Coronary artery (tissue), 2 donors: ENCODE measurements at regions not wholly inside any gene's neighbourhood (a gene's known extent, or its start where the extent isn't known, plus 50 kb on each side); places are given as distances from the start of the nearest gene placed in this dataset.

Experiments used
- DNase-seq: peaks from one replicate; pipeline ENCODE4 v3.0.0-alpha.2; 2017; ENCODE audit warnings: low spot score
- H3K27ac ChIP-seq, 2 donors: fragments of 200-600 bp; sonication (generic); one replicate each; pipeline ENCODE4 v1.5.1; 2016 to 2019
- H3K4me3 ChIP-seq: fragments of 200-600 bp; sonication (generic); 2 replicates; pipeline ENCODE4 v1.5.1; 2016; ENCODE audit warnings: mild to moderate bottlenecking, moderate library complexity
- CTCF ChIP-seq: fragments of 200-600 bp; sonication (generic); IDR thresholded peaks from one replicate; pipeline ENCODE4 v1.5.1; 2019; ENCODE audit warnings: antibody characterized with exemption

GRCh38 chr2:173783382-173783781, 181.8 kb downstream of the SP3 start:
- Histone ChIP-seq H3K27ac (no peak overlapping the region), H3K4me3 (no peak overlapping the region)
- no peak for TF ChIP-seq CTCF
- no peak for DNase-seq

DNA sequence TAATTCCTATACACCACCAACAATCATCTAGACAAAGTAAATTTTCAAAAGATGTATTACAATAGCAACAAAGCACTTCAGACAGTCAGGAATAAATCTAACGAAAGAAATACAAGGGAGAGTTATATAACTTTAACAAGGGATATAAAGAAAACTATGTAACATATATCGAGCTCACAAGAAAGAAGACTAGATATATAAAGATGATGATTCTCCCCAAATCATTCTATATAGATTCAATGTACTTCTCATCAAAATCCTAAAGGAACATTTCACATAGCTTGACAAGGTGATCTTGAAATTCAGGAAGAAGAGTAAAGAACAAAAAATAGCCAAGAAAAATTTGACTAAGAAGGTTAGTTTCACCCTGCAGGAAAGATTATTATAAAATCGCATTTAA, 179.4 kb downstream of the SP3 start:
- no peak for DNase-seq
- Histone ChIP-seq H3K4me3 (no peak overlapping the region), H3K27ac (no peak overlapping the region)
- no peak for TF ChIP-seq CTCF

GRCh38 chr2:173791502-173791901, 173.7 kb downstream of the SP3 start:
- TF ChIP-seq CTCF: no peak
- no peak for DNase-seq
- H3K4me3 ChIP-seq: no peak overlapping the region
- H3K27ac ChIP-seq: no peak overlapping the region

- Histone ChIP-seq H3K4me3 (no peak overlapping the region), H3K27ac (no peak overlapping the region)
- no peak for TF ChIP-seq CTCF
- no peak for DNase-seq
Observed at GRCh38 chr2:173792166-173792565, 173.0 kb downstream of the SP3 start.

DNA sequence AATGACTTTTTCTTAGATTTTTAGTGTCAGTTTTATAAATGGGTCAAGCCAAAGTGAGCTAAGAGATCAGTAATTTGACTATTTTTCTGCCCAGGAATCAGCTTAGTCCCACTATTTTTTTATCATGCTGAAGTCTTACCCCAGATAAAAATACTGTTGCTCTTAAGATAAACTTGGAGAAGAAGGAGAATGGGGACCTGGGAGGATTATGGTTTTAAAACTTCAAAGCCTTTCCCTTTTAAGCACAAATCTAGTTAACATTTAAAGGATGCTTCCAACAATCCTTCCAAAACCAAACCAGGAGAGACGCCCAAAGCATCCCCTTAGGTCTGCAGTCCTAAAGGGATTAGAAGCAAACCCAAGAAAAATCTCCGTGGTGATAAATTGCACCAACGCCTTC, 172.4 kb downstream of the SP3 start:
- TF ChIP-seq CTCF: no peak
- H3K4me3 ChIP-seq: no peak overlapping the region
- DNase-seq: no peak
- H3K27ac ChIP-seq: no peak overlapping the region

DNA sequence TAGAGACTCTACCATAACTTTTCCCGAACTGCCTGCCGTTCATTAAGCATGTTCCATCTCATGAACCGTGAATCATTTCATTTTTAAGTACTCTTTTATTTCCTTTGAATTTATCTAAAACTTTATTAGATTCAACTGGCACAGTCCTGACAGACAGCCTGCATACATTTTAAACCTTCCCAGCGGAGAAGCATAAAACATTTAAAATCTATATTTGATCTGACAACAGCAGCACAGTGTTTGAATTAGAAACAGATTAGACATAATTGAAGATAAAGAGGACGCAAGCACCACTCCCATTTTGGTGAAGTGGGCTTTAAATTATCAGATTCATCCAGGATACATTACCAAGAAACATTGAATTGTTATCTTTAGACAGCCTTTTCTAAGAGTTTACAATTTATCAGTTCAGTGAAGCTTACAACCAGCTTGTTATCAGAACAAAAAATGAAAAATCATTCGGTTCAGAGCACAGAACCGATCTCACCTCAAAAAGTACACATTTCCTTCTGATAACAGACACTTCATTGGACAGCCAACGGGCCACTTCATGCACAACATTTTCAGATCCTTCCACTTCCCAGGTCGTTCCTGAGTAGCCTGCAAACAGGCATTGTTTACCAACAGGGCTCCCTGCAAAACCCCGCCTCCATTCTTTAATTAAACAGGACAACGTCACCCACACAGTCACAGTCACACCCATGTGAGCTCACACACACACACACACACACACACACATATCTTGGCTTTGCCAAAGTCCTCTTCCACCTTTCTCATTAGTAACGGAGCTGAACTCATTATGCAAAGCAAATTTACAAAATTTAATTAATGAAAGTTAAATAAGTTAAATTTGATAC, 171.2 kb downstream of the SP3 start:
- Histone ChIP-seq H3K27ac (no peak overlapping the region), H3K4me3 (no peak overlapping the region)
- no peak for TF ChIP-seq CTCF
- no peak for DNase-seq

DNA sequence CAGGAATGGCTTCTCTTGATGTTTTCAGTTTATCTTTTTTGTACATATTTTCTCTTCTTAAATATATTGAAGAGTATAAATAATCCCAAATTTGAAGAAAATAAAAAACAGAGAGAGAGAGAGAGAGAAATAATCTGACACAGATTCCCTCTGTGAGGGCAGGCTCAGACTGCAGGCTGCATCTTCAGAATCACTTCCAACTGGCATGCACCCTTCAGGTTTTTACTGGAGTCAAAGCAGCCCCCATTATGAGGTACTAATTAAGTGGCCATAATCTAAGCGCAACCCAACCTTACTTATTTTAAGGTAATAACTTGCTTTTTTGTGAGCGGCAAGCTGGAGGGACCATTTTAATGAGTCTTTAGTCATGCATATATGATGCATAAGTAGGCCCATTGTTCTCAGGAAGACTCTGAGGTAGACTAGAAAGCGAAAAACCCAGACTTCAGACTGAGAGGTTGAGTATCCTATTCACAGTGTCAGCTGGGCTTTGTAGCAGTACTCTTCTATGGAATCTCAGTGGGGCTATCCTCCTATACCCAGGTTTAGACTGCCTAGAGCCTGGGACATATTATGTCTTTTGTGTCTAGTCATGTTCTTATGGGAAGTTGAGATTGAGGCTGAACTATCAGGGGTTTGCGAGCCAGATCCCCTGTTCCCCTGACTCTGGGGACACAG, 167.4 kb downstream of the SP3 start:
- no peak for TF ChIP-seq CTCF
- H3K4me3 ChIP-seq: no peak overlapping the region
- no peak for DNase-seq
- no peak overlapping the region for H3K27ac ChIP-seq
